ENCODE measurements at regions not wholly inside any gene's neighbourhood (a gene's known extent, or its start where the extent isn't known, plus 50 kb on each side); places are given as distances from the start of the nearest gene placed in this dataset.

- DNase-seq: no peak
Observed at GRCh38 chr6:151701911-151702562, 105.4 kb upstream of the ESR1 start.

GRCh38 chr6:151702851-151703658, 104.4 kb upstream of the ESR1 start:
- DNase-seq: no peak

GRCh38 chr6:151704383-151704782, 103.1 kb upstream of the ESR1 start:
- no peak for DNase-seq

GRCh38 chr6:151705993-151706733, 101.3 kb upstream of the ESR1 start:
- no peak for DNase-seq

- DNase-seq: no peak
Observed at GRCh38 chr6:151709329-151709728, 98.2 kb upstream of the ESR1 start.

- peak; percentile 6 for DNase-seq
Observed at GRCh38 chr6:151716526-151716932, 91.0 kb upstream of the ESR1 start.

- no peak for DNase-seq
Observed at GRCh38 chr6:151719070-151719469, 88.4 kb upstream of the ESR1 start.

GRCh38 chr6:151721146-151721545, 86.3 kb upstream of the ESR1 start:
- no peak for DNase-seq

GRCh38 chr6:151721671-151722070, 85.8 kb upstream of the ESR1 start:
- no peak for DNase-seq

- no peak for DNase-seq
Observed at GRCh38 chr6:151722342-151722741, 85.1 kb upstream of the ESR1 start.

GRCh38 chr6:151723152-151723551, 84.3 kb upstream of the ESR1 start:
- no peak for DNase-seq

GRCh38 chr6:151729829-151730495, 77.5 kb upstream of the ESR1 start:
- no peak for DNase-seq

- DNase-seq: no peak
Observed at GRCh38 chr6:151730496-151730870, 77.0 kb upstream of the ESR1 start.

- DNase-seq: no peak
Observed at GRCh38 chr6:151731313-151731712, 76.2 kb upstream of the ESR1 start.

- DNase-seq: no peak
Observed at GRCh38 chr6:151733680-151734320, 73.7 kb upstream of the ESR1 start.

- no peak for DNase-seq
Observed at GRCh38 chr6:151738267-151738666, 69.2 kb upstream of the ESR1 start.

GRCh38 chr6:151738960-151739359, 68.5 kb upstream of the ESR1 start:
- DNase-seq: no peak

- no peak for DNase-seq
Observed at GRCh38 chr6:151740820-151741219, 66.7 kb upstream of the ESR1 start.

GRCh38 chr6:151747896-151748295, 59.6 kb upstream of the ESR1 start:
- no peak for DNase-seq

GRCh38 chr6:151749341-151749740, 58.1 kb upstream of the ESR1 start:
- no peak for DNase-seq

- DNase-seq: no peak
Observed at GRCh38 chr6:151753581-151753980, 53.9 kb upstream of the ESR1 start.

- no peak for DNase-seq
Observed at GRCh38 chr6:151757506-151757955, 50.0 kb upstream of the ESR1 start.

Data from activated CD4-positive, alpha-beta T cell treated with anti-CD3 and anti-CD28 coated beads, Interleukin-2, amount 50 U/mL, for 1 hour (primary cell).